Fibroblast of villous mesenchyme (primary cell): ENCODE measurements at regions not wholly inside any gene's neighbourhood (a gene's known extent, or its start where the extent isn't known, plus 50 kb on each side); places are given as distances from the start of the nearest gene placed in this dataset.

Experiments
- DNase-seq: peaks from one replicate; pipeline ENCODE4 v3.0.0-alpha.2; 2010; ENCODE audit warnings: low read depth
- H3K4me3 ChIP-seq: 2 replicates; pipeline ENCODE4 v1.5.1; 2011; ENCODE audit warnings: low read depth, mild to moderate bottlenecking, low read length
- TF ChIP-seq, protein P1 (sequence below): IDR thresholded peaks from 2 replicates; pipeline ENCODE4 v1.5.1; 2012; ENCODE audit warnings: low read depth, mild to moderate bottlenecking, low read length; ENCODE audit not compliant: insufficient read depth

DNA sequence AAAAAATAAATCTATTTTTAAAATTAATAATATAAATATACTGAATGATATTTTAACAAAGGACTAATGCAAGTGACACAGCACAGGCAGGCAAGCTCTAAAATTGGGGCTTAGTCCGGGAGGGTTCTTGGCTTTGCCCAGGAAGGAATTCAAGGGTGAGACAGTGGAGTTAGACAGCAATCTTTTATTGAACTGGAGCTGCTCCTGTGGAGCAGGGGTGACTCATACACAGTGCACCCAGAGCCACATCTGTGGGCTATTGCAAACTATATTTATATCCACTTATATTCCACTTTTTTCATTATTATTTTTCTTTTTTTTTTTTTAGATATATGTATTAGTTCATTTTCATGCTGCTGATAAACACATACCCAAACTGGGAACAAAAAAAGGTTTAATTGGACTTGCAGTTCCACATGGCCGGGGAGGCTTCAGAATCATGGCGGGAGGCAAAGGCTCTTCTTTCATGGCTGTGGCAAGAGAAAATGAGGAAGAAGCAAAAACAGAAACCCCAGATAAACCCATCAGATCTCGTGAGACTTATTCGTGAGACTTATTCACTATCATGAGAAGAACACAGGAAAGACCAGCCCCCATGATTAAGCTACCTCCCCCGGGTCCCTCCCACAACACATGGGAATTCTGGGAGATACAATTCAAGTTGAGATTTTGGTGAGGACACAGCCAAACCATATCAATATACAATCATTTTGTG is 437.1 kb downstream of the BCL11A start:
- no peak for DNase-seq
- TF ChIP-seq, protein P1, sequence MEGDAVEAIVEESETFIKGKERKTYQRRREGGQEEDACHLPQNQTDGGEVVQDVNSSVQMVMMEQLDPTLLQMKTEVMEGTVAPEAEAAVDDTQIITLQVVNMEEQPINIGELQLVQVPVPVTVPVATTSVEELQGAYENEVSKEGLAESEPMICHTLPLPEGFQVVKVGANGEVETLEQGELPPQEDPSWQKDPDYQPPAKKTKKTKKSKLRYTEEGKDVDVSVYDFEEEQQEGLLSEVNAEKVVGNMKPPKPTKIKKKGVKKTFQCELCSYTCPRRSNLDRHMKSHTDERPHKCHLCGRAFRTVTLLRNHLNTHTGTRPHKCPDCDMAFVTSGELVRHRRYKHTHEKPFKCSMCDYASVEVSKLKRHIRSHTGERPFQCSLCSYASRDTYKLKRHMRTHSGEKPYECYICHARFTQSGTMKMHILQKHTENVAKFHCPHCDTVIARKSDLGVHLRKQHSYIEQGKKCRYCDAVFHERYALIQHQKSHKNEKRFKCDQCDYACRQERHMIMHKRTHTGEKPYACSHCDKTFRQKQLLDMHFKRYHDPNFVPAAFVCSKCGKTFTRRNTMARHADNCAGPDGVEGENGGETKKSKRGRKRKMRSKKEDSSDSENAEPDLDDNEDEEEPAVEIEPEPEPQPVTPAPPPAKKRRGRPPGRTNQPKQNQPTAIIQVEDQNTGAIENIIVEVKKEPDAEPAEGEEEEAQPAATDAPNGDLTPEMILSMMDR = no peak
- H3K4me3 ChIP-seq = no peak overlapping the region

DNA sequence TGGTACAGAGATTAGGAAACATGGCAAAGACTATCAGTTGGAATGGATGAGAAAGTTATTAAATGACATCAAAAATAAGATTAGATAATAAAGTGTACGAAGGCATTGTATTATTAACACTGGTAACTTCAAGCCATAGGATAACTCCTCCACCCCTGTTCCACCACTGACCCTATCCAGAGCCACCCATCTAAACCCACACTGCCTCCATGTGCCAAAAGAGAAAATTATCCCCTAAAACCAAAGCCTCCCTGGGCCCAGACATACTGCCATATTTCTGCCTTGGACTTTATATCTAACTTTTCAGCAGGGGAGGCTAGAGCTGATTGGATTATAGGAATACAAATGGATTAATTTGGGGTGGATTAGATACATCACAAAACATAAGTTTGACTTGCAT is 443.7 kb downstream of the BCL11A start:
- no peak for DNase-seq
- no peak overlapping the region for H3K4me3 ChIP-seq
- TF ChIP-seq, protein P1 = no peak

DNA sequence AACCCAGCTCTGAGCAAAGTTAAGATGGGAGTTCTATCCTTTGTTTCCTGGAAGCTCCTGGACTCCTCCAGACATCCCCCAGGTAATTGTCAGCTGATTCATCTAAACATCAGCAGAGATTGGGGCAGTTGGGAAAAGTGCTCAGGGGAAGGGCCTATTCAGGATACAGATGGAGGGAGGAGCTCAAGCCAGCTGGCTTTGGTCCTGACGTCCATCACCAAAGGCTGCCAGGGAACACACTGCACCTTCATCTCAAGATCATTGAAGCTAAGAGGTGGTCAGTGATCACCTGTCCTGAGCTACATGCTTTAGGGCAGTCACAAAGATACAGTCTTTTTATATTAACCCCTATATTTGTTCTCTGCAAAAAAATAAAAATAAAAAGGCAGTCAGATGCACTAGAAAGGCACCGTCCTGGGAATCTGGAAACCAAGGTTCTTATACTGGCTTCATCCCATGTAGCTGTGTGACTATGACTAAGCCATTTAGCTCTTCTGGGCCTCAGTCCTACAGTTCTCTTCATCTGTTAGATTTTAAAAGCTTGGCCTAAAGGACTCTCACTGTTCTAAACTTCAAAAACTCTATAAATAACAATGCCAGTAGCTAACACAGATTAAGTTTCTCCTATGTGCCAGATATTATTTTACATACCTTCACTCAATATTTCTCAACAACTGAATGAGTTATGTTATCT is 446.5 kb downstream of the BCL11A start:
- TF ChIP-seq, protein P1 = no peak
- DNase-seq = no peak
- H3K4me3 ChIP-seq = no peak overlapping the region

DNA sequence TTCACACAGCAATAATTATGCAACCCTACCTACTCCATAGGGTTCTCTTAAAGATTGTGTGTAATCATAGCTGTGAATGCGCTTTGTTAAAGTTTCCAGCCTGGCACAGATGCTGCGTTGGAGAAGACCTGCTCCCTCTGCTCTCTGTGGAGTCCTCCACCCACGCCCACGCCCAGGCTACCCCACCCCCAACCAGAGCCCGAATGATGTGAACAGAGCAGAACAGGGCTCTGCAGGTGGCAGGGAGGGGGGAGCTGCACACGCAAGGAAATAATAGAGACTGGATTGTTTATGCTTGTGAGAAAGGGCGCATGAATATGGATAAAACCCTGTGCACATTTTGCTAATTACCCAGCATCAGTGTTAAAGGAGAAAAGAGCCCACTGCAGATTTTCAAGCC is 447.5 kb downstream of the BCL11A start:
- H3K4me3 ChIP-seq = no peak overlapping the region

DNA sequence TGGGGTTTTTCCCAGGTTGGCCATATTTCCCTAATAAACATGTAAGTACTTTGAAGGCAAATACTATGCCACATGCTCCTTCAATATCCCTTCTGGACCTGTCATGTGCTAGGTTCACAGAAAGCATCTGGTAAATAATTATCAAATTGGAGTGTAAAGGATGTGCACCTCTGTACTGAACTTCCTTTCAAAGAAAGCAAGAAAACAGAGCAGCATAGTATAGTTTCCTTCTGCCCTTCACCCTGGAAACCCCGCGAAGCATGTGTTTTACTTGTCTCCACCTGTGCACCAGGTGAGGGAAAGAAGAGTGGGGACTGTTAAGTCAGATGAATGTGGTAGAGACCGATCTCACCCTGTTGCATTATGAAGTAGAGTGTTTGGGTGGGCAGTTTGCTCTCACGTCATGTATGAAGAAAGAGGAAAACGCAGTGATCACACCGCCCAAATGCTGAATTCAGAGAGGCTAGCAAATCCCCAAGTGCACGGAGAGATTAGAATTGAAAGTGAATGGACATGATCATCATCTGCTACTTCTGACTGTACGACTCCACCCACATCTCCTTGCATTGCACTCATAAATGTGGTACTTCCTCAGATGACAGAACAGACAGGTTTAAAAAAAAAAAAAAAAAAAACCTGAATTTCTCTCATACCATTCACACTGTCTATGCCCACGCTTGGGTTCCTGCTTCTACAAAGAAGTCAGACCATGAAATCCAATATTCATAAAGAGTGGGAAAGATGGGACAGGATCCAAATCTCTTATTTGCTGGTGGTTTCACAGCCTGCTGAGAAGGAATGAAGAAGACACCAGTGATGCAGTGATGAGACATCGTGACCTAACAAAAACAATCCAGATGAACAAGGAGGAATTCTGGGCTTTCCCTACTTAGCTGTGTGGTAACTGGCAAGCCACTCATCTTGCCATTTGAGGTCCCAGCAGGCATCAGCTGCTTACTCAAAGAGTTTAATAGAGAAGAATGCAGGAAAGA is 448.6 kb downstream of the BCL11A start:
- DNase-seq = no peak
- no peak overlapping the region for H3K4me3 ChIP-seq
- TF ChIP-seq, protein P1 = no peak

More for the DNA sequence above, 447.5 kb downstream of the BCL11A start:
- TF ChIP-seq, protein P1 = no peak
- no peak for DNase-seq

DNA sequence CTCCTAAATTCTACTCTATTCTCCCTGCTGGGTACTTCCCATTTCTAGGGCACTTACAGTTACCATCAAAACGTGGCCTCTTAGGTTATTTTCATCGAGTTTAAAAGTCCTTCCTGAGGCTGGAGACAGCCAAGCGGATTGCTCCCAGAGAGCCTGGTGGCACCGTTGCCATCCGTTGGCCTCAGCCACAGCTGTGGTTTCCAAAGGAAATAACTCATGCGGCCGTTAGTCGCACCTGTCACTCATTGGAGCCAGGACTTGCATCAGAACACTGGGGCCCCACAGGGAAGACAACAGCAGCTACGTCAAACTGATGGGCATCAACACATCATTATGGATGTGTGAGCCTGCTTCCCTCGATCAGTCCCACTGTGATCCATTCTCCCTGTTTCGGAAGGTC is 453.4 kb downstream of the BCL11A start:
- no peak for DNase-seq
- H3K4me3 ChIP-seq = no peak overlapping the region
- TF ChIP-seq, protein P1 = no peak
